ENCODE measurements at regions not wholly inside any gene's neighbourhood (a gene's known extent, or its start where the extent isn't known, plus 50 kb on each side); places are given as distances from the start of the nearest gene placed in this dataset.

DNA sequence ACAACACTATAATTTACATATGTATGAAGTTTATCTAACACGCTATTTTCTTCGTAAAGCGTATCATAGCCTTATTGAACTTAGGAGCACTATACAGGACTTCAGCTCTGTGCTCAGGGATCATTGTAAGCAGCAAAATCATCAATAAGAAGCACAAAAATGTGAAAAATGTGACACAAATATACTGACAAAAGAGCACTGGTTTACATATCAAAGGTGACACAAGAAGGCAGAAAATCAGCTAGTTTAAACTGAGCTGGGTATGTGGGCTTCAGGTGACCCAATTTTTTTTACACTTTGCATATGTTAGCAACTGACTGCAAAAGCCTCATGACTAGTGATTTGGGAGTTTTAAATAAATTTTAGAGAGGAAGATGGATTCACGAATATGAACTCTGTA, 215.2 kb upstream of the CHORDC1 start:
- TF ChIP-seq, protein P1, sequence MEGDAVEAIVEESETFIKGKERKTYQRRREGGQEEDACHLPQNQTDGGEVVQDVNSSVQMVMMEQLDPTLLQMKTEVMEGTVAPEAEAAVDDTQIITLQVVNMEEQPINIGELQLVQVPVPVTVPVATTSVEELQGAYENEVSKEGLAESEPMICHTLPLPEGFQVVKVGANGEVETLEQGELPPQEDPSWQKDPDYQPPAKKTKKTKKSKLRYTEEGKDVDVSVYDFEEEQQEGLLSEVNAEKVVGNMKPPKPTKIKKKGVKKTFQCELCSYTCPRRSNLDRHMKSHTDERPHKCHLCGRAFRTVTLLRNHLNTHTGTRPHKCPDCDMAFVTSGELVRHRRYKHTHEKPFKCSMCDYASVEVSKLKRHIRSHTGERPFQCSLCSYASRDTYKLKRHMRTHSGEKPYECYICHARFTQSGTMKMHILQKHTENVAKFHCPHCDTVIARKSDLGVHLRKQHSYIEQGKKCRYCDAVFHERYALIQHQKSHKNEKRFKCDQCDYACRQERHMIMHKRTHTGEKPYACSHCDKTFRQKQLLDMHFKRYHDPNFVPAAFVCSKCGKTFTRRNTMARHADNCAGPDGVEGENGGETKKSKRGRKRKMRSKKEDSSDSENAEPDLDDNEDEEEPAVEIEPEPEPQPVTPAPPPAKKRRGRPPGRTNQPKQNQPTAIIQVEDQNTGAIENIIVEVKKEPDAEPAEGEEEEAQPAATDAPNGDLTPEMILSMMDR (IDR thresholded peaks at IDR 0.05), result no peak
- no peak for TF ChIP-seq POLR2A (IDR thresholded peaks at IDR 0.05)
